ENCODE measurements at regions not wholly inside any gene's neighbourhood (a gene's known extent, or its start where the extent isn't known, plus 50 kb on each side); places are given as distances from the start of the nearest gene placed in this dataset.

- Histone ChIP-seq H3K36me3 (ENCODE audit: control insufficient read depth, insufficient read depth, low read length) (no peaks in the 10 kb centered on the region), H3K27ac (ENCODE audit: low read depth, low read length, severe bottlenecking) (no peak overlapping the region), H3K4me1 (ENCODE audit: control insufficient read depth, insufficient read depth, low read length, poor library complexity, severe bottlenecking) (no peaks in the 10 kb centered on the region), H3K4me3 (ENCODE audit: extremely low read depth, insufficient read depth, low read length, poor library complexity, severe bottlenecking) (no peak overlapping the region), H3K9me3 (ENCODE audit: control insufficient read depth, low read length) (no peaks in the 10 kb centered on the region)
Measured at GRCh38 chr14:39859314-39859713, 427.1 kb upstream of the FBXO33 start.

GRCh38 chr14:39857376-39858055, 425.3 kb upstream of the FBXO33 start:
- H3K9me3 ChIP-seq (ENCODE audit: control insufficient read depth, low read length), result no peaks in the 10 kb centered on the region
- no peaks in the 10 kb centered on the region for H3K36me3 ChIP-seq (ENCODE audit: control insufficient read depth, insufficient read depth, low read length)
- no peak overlapping the region for H3K4me3 ChIP-seq (ENCODE audit: extremely low read depth, insufficient read depth, low read length, poor library complexity, severe bottlenecking)
- no peak overlapping the region for H3K27ac ChIP-seq (ENCODE audit: low read depth, low read length, severe bottlenecking)
- H3K4me1 ChIP-seq (ENCODE audit: control insufficient read depth, insufficient read depth, low read length, poor library complexity, severe bottlenecking), result no peaks in the 10 kb centered on the region
- WGBS, 2 experiments (ENCODE audit: insufficient coverage in 2 of 2), result 94% methylated on average over 3 to 5 of the region's 7 CpGs

- no CpG with 5 or more reads among the region's 1 CpG for WGBS, 2 experiments (ENCODE audit: insufficient coverage in 2 of 2)
- no peak overlapping the region for H3K27ac ChIP-seq (ENCODE audit: low read depth, low read length, severe bottlenecking)
- no peak overlapping the region for H3K4me3 ChIP-seq (ENCODE audit: extremely low read depth, insufficient read depth, low read length, poor library complexity, severe bottlenecking)
- no peaks in the 10 kb centered on the region for H3K36me3 ChIP-seq (ENCODE audit: control insufficient read depth, insufficient read depth, low read length)
- H3K9me3 ChIP-seq (ENCODE audit: control insufficient read depth, low read length), result no peaks in the 10 kb centered on the region
- H3K4me1 ChIP-seq (ENCODE audit: control insufficient read depth, insufficient read depth, low read length, poor library complexity, severe bottlenecking), result no peaks in the 10 kb centered on the region
Measured at GRCh38 chr14:39853441-39853840, 421.2 kb upstream of the FBXO33 start.

- H3K4me3 ChIP-seq (ENCODE audit: extremely low read depth, insufficient read depth, low read length, poor library complexity, severe bottlenecking), result no peak overlapping the region
- no peaks in the 10 kb centered on the region for H3K4me1 ChIP-seq (ENCODE audit: control insufficient read depth, insufficient read depth, low read length, poor library complexity, severe bottlenecking)
- no peak overlapping the region for H3K27ac ChIP-seq (ENCODE audit: low read depth, low read length, severe bottlenecking)
- WGBS, 2 experiments (ENCODE audit: insufficient coverage in 2 of 2), result 63 to 88% methylated on average over 1 of the region's 1 CpG
- no peaks in the 10 kb centered on the region for H3K9me3 ChIP-seq (ENCODE audit: control insufficient read depth, low read length)
- no peaks in the 10 kb centered on the region for H3K36me3 ChIP-seq (ENCODE audit: control insufficient read depth, insufficient read depth, low read length)
Measured at GRCh38 chr14:39851202-39851601, 419.0 kb upstream of the FBXO33 start.

- no peak overlapping the region for H3K27ac ChIP-seq (ENCODE audit: low read depth, low read length, severe bottlenecking)
- WGBS, 2 experiments (ENCODE audit: insufficient coverage in 2 of 2), result no CpG with 5 or more reads among the region's 5 CpGs
- H3K36me3 ChIP-seq (ENCODE audit: control insufficient read depth, insufficient read depth, low read length), result no peaks in the 10 kb centered on the region
- H3K9me3 ChIP-seq (ENCODE audit: control insufficient read depth, low read length), result no peaks in the 10 kb centered on the region
- H3K4me1 ChIP-seq (ENCODE audit: control insufficient read depth, insufficient read depth, low read length, poor library complexity, severe bottlenecking), result no peaks in the 10 kb centered on the region
- H3K4me3 ChIP-seq (ENCODE audit: extremely low read depth, insufficient read depth, low read length, poor library complexity, severe bottlenecking), result no peak overlapping the region
Measured at GRCh38 chr14:39847852-39848251, 415.6 kb upstream of the FBXO33 start.

GRCh38 chr14:39847194-39847593, 415.0 kb upstream of the FBXO33 start:
- Histone ChIP-seq H3K27ac (ENCODE audit: low read depth, low read length, severe bottlenecking) (no peak overlapping the region), H3K36me3 (ENCODE audit: control insufficient read depth, insufficient read depth, low read length) (no peaks in the 10 kb centered on the region), H3K9me3 (ENCODE audit: control insufficient read depth, low read length) (no peaks in the 10 kb centered on the region), H3K4me3 (ENCODE audit: extremely low read depth, insufficient read depth, low read length, poor library complexity, severe bottlenecking) (no peak overlapping the region), H3K4me1 (ENCODE audit: control insufficient read depth, insufficient read depth, low read length, poor library complexity, severe bottlenecking) (no peaks in the 10 kb centered on the region)

- no peak overlapping the region for H3K4me3 ChIP-seq (ENCODE audit: extremely low read depth, insufficient read depth, low read length, poor library complexity, severe bottlenecking)
- WGBS, 2 experiments (ENCODE audit: insufficient coverage in 2 of 2), result 93 to 100% methylated on average over 1 to 5 of the region's 5 CpGs
- H3K9me3 ChIP-seq (ENCODE audit: control insufficient read depth, low read length), result no peaks in the 10 kb centered on the region
- H3K36me3 ChIP-seq (ENCODE audit: control insufficient read depth, insufficient read depth, low read length), result no peaks in the 10 kb centered on the region
- no peaks in the 10 kb centered on the region for H3K4me1 ChIP-seq (ENCODE audit: control insufficient read depth, insufficient read depth, low read length, poor library complexity, severe bottlenecking)
- H3K27ac ChIP-seq (ENCODE audit: low read depth, low read length, severe bottlenecking), result no peak overlapping the region
Measured at GRCh38 chr14:39843881-39844280, 411.6 kb upstream of the FBXO33 start.

GRCh38 chr14:39841088-39841487, 408.9 kb upstream of the FBXO33 start:
- no peak overlapping the region for H3K27ac ChIP-seq (ENCODE audit: low read depth, low read length, severe bottlenecking)
- H3K4me1 ChIP-seq (ENCODE audit: control insufficient read depth, insufficient read depth, low read length, poor library complexity, severe bottlenecking), result no peaks in the 10 kb centered on the region
- H3K4me3 ChIP-seq (ENCODE audit: extremely low read depth, insufficient read depth, low read length, poor library complexity, severe bottlenecking), result no peak overlapping the region
- H3K36me3 ChIP-seq (ENCODE audit: control insufficient read depth, insufficient read depth, low read length), result no peaks in the 10 kb centered on the region
- no peaks in the 10 kb centered on the region for H3K9me3 ChIP-seq (ENCODE audit: control insufficient read depth, low read length)

- Histone ChIP-seq H3K9me3 (ENCODE audit: control insufficient read depth, low read length) (no peaks in the 10 kb centered on the region), H3K4me1 (ENCODE audit: control insufficient read depth, insufficient read depth, low read length, poor library complexity, severe bottlenecking) (no peaks in the 10 kb centered on the region)
- 89 to 100% methylated on average over 1 of the region's 2 CpGs for WGBS, 2 experiments (ENCODE audit: insufficient coverage in 2 of 2)
Measured at GRCh38 chr14:39827901-39828655, 395.8 kb upstream of the FBXO33 start.

GRCh38 chr14:39812532-39813320, 380.5 kb upstream of the FBXO33 start:
- Histone ChIP-seq H3K4me3 (ENCODE audit: extremely low read depth, insufficient read depth, low read length, poor library complexity, severe bottlenecking) (no peak overlapping the region), H3K36me3 (ENCODE audit: control insufficient read depth, insufficient read depth, low read length) (no peaks in the 10 kb centered on the region), H3K9me3 (ENCODE audit: control insufficient read depth, low read length) (no peaks in the 10 kb centered on the region), H3K4me1 (ENCODE audit: control insufficient read depth, insufficient read depth, low read length, poor library complexity, severe bottlenecking) (no peaks in the 10 kb centered on the region), H3K27ac (ENCODE audit: low read depth, low read length, severe bottlenecking) (no peak overlapping the region)
- WGBS, 2 experiments (ENCODE audit: insufficient coverage in 2 of 2), result no CpG with 5 or more reads among the region's 3 CpGs

More at GRCh38 chr14:39827901-39828655, 395.8 kb upstream of the FBXO33 start:
- Histone ChIP-seq H3K36me3 (ENCODE audit: control insufficient read depth, insufficient read depth, low read length) (no peaks in the 10 kb centered on the region), H3K27ac (ENCODE audit: low read depth, low read length, severe bottlenecking) (no peak overlapping the region), H3K4me3 (ENCODE audit: extremely low read depth, insufficient read depth, low read length, poor library complexity, severe bottlenecking) (no peak overlapping the region)

- WGBS, 2 experiments (ENCODE audit: insufficient coverage in 2 of 2), result 100% methylated on average over 2 of the region's 3 CpGs
Measured at GRCh38 chr14:39807271-39807670, 375.0 kb upstream of the FBXO33 start.

More at GRCh38 chr14:39807271-39807670, 375.0 kb upstream of the FBXO33 start:
- H3K36me3 ChIP-seq (ENCODE audit: control insufficient read depth, insufficient read depth, low read length), result no peaks in the 10 kb centered on the region
- H3K27ac ChIP-seq (ENCODE audit: low read depth, low read length, severe bottlenecking), result no peak overlapping the region
- no peaks in the 10 kb centered on the region for H3K4me1 ChIP-seq (ENCODE audit: control insufficient read depth, insufficient read depth, low read length, poor library complexity, severe bottlenecking)
- no peak overlapping the region for H3K4me3 ChIP-seq (ENCODE audit: extremely low read depth, insufficient read depth, low read length, poor library complexity, severe bottlenecking)
- H3K9me3 ChIP-seq (ENCODE audit: control insufficient read depth, low read length), result no peaks in the 10 kb centered on the region

Measured in mesodermal cell (in vitro differentiated cells).